8988T (cell line): ENCODE measurements at regions not wholly inside any gene's neighbourhood (a gene's known extent, or its start where the extent isn't known, plus 50 kb on each side); places are given as distances from the start of the nearest gene placed in this dataset.

Experiments used
- DNase-seq: peaks from one replicate; pipeline ENCODE4 v3.0.0; 2011

DNA sequence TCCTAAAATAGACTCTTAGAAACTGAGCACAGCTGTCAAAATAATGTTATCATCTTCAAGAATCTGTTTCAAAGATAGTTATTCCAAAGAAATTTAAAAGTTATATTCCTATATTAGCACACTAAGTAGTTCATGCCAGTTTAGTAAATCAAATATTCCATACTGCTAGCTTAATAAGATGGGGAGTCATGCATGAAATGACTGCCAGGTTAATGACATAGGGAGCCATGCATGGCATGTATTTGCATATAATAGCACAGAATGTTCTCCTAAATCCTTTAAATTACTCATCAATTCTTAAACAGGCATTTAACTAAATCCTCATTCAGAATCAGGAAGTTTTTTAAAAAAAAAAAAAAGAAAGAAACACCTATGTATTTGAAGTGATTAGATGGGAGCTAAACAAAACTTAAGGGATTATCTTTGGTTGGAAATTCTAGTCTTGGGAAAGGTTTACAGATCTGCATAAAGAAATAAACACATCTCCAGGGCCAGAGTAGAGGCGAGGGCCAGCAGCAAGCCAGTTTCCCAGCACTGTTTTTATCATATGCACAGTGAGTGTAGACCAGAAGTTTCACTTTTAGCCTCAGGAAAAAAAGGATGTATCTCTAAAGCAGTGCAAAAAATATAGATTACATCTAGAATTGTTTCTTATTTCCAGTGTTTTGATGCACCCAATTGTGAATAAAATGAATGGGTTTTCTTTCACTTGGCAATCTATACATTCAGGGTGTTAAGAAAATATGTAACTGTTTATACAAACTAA is 366.4 kb upstream of the AGTR1 start:
- DNase-seq: no peak

DNA sequence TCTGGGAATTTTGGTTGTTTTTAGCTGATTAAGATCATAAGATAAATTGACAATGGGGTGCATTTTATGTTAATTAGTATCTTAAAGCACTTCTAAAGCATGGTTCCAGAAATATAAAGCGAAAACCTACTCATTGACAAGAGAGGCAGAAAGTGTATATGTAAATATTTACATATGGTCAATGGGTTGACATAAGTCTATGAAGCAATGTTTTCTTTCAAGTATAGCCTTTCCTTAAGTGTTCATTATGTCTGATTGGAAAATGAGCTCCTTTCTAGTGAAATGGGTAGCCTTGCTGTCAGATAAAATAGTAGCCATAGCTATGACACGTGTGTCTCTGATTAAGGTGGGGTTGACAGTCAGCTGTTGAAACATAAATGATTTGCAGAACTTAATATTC is 365.2 kb upstream of the AGTR1 start:
- no peak for DNase-seq

- DNase-seq: no peak
Measured at GRCh38 chr3:148333091-148333490, 364.6 kb upstream of the AGTR1 start.

GRCh38 chr3:148335612-148336011 is 362.1 kb upstream of the AGTR1 start:
- DNase-seq: no peak

GRCh38 chr3:148343416-148343815 is 354.3 kb upstream of the AGTR1 start:
- DNase-seq: no peak

DNA sequence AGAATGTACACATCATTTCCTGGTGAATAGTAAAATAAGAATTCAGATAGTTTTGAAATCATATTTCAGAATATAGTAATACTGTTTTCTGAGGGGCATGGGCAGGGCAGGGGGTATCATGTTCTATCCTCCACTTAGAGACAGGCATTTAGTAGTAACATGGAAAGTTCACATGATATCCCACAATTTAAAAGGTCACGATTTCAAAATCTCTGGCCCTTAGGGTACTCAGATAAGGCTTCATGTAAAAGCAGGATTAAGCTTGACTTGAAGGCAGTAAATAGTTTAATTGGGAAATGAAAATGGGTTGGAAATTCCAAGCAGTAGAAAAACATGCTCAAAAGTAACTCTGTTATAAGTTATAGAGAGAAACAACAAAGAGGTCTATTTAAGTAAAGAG is 353.2 kb upstream of the AGTR1 start:
- DNase-seq: no peak

DNA sequence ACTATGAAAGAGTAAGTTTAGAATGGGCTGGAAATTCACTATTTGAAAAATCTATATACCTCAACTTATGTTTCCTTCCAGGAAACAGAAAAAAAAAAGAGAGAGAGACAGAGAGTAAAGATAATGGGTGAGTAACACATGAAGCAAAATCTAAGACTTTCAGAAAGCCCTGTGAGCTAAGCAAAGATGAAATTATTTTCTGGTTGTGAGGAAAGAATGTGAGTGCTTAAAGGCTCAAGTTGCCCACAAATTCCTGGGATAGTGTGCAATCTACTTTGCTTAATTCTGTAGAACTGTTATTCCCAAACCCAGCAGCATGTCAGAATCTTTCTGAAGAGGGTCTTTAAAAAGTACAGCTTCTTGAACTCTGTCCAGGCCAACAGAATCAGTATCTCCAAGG is 337.7 kb upstream of the AGTR1 start:
- DNase-seq: no peak

- no peak for DNase-seq
Measured at GRCh38 chr3:148366743-148367410, 330.8 kb upstream of the AGTR1 start.

- no peak for DNase-seq
Measured at GRCh38 chr3:148367756-148368155, 329.9 kb upstream of the AGTR1 start.

GRCh38 chr3:148369381-148369780 is 328.3 kb upstream of the AGTR1 start:
- DNase-seq: no peak

GRCh38 chr3:148372206-148372875 is 325.4 kb upstream of the AGTR1 start:
- no peak for DNase-seq

- DNase-seq: no peak
Measured at GRCh38 chr3:148373961-148374360, 323.7 kb upstream of the AGTR1 start.

DNA sequence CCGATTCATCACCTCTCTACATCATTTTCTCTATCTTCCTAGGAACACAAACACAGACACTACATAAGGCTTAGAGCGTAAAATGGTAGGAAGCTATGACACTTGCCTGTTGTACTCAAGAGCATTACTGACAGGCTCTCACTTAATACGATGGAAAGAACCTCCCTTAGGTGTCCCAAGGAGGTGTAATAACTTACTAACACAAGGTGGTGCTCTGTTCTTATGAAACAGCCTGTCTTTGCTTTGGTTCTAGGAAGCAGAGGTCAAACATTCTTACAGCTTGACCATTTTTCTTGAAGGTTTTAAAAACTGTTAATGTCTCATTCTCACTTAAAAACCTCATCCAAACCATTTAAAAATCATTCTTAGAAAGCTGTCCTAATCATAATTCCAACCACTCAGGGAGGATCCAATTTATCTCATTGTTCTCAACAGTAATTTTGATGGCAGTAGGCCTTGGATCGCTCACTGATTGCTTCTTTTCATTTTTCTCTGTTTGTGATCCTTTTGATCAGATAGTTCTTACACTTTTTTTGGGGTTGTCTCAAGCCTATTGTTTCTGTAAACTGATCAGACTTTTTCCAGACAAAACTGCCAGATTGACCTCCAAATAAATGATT is 317.8 kb upstream of the AGTR1 start:
- no peak for DNase-seq

DNA sequence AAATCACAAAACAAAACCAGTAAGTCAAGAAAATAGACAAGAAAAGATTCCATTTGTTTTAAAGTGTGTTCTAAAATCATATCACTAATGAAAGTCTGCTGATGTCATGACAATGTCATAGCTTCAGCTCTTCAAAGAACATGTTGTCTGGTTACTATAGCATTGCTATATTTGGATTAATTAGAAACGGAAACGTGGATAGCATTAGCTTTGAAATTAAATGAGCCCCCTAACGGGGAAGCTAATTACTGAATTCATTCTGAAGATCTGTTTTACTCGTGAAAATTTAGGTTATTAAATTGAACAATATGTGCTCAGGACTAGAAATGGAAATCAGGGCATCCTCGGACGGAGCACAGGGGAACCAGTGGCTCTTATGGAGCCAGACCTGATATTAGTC is 316.7 kb upstream of the AGTR1 start:
- no peak for DNase-seq

GRCh38 chr3:148389916-148390315 is 307.8 kb upstream of the AGTR1 start:
- DNase-seq: no peak

GRCh38 chr3:148395821-148396220 is 301.9 kb upstream of the AGTR1 start:
- no peak for DNase-seq

DNA sequence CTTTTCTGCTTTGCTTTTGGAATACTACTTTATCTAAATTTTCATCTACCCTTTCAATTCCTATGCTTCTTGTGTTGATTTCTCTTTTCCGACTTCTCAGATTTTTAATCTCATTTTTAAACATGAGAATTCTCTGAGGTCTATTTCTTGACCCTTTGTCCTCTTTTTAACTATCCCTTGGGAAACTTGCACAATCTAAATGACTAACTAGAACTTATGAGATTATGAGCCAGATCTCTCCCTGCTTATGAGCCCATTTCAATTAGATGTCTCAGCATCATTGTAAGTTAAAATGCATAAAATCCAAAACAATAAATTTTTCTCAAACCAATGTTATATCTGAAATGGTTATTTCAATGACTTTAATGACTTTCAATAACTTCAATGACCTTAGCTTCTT is 296.9 kb upstream of the AGTR1 start:
- no peak for DNase-seq

DNA sequence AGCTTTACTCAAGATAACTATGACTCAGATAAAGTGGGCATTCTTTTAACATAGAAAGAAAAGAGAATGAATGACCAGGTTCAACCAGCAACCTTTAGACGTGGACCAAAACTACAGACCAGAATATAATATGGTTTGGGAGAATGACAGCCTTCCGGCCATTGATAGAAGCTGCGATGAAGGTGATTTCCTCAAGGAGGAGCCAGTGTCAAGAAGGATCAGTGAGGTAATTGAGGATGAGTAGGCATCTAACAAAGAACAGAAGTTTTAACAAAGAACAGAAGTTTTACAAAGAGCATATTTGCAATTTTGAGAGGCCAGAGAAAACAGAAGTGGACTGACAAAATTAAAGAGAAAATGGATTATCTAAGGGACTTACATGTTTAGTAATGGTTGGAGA is 289.0 kb upstream of the AGTR1 start:
- no peak for DNase-seq

GRCh38 chr3:148420242-148420641 is 277.5 kb upstream of the AGTR1 start:
- DNase-seq: no peak

- no peak for DNase-seq
Measured at GRCh38 chr3:148428862-148429605, 268.7 kb upstream of the AGTR1 start.

GRCh38 chr3:148433665-148434064 is 264.0 kb upstream of the AGTR1 start:
- no peak for DNase-seq

DNA sequence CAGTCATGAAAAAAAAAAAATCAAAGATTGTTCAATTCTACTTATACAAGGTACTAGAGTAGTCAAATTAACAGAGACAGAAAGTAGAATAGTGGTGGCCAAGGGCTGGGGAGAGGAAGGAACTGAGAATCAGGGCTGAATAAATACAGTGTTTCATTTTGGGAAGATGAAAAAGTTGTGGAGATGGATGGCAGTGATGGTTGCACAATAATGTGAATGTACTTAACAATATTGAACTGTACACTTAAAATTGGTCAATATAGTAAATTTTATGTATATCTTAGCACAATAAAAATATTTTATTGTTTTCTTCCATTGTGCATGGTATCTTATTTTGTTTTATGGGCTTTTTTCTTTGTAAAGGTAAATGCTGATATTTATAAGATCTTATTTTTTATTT is 262.2 kb upstream of the AGTR1 start:
- DNase-seq: no peak

DNA sequence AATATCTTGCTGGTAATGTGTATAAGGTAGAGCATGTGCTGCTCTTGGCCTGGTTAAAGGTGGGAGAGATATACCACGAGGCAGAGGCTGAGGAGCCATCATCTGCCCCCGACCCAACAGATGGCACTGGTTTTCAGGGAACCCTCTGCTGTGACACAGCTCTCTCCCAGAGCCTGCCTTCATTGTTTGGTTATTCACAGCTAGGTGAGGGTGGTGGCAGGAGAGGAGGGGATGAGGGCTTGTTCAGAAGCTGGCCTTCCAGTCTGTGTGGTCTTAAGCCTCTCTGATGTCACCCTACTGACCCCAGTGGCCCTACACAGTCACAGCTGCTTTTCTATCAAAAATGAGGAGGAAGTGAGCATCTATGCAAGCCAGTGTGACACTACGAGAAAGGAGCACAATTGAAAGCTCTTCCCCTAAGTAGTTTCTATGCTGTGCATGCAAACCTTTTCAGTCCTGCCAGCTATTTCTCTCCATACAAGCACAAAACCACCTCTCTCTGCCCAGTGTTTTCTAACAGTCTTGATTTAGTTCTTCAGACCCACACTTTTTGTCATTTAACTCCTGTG is 258.4 kb upstream of the AGTR1 start:
- DNase-seq: no peak
